Limb (tissue), 2 donors: ENCODE measurements at regions not wholly inside any gene's neighbourhood (a gene's known extent, or its start where the extent isn't known, plus 50 kb on each side); places are given as distances from the start of the nearest gene placed in this dataset.

Experiments used
- DNase-seq, 2 donors: peaks; one replicate each; pipeline ENCODE4 v3.0.0-alpha.2; 2016; ENCODE audit errors: extremely low spot score in 2 of 2

GRCh38 chr14:100673807-100674154 lies 52.9 kb upstream of the DLK1 start:
- no peak for DNase-seq

DNA sequence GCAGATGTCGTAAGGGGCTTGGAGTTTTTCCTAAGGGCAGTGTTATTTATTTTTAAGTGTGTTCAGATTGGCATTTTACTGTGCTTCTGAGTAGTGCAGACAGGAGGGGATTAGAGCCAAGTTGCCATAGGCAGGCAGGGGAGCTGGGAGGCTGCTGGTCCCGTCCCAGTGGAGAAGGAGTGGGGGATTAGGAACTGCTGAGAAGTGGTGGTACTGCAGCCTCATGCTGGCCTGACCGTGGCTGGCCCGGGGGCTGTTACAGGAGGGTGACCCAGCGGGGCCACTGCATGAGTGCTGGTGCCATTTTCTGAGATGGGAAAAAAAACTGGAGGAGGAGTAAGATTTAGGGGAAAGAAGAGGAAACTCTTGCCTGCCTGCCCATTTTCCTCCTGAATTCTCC lies 52.3 kb upstream of the DLK1 start:
- DNase-seq = no peak

GRCh38 chr14:100674897-100675619 lies 51.6 kb upstream of the DLK1 start:
- no peak for DNase-seq

DNA sequence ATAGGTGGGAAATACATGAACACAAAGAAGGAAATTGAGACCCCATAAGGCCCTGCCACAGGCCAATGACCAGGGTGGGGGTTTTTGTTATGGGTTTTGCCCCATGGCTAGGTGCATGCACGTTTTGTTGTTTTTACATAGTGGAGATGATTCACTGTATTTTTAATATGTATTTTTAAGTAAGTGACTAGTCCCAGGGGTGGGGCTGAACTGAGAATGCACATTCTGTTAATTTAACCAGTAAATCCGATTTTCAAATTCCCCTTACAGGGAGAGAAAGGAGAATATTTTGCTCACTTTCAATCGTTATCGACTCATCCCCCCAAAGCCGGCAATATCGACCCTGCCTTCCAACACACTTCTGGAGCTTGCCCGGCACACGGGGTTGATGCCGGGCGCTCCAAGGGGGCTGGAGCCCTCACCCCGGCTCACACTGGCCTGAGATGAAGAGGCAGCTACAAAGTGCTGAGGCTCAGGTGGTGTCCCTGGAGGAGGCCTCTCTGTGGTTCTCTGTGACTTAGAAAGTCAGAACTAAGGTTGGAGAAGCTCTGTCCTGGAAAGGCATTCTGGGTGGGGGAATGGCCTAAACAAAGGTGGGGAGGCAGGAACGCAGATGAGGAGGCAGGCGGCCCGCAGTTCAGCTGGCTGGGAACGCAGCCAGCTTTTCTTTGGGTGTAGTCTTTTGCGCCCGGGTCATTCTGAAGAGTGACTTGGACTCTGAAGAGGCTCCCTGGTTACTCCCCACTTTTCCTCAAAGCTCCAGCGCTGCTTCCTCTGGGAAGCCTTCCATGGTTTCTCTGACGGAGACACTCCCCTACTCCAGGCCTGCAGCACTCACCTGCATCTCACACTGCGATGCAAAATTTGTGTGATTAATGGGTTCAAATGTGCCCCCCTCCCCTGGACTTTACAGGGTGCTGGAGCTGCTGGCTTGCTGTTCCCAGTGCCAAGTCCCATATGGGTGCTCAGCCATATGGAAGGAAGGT lies 50.7 kb upstream of the DLK1 start:
- no peak for DNase-seq
